AG09319 (cell line): ENCODE measurements at regions not wholly inside any gene's neighbourhood (a gene's known extent, or its start where the extent isn't known, plus 50 kb on each side); places are given as distances from the start of the nearest gene placed in this dataset.

ENCODE experiments used
- DNase-seq: peaks from one replicate; pipeline ENCODE4 v3.0.0-alpha.2; 2010; ENCODE audit warnings: low read depth; ENCODE audit errors: extremely low read depth
- TF ChIP-seq, protein P1 (sequence below): IDR thresholded peaks from 2 replicates; pipeline ENCODE4 v1.5.1; 2011; ENCODE audit warnings: low read depth, mild to moderate bottlenecking, inconsistent platforms, low read length, moderate library complexity

DNA sequence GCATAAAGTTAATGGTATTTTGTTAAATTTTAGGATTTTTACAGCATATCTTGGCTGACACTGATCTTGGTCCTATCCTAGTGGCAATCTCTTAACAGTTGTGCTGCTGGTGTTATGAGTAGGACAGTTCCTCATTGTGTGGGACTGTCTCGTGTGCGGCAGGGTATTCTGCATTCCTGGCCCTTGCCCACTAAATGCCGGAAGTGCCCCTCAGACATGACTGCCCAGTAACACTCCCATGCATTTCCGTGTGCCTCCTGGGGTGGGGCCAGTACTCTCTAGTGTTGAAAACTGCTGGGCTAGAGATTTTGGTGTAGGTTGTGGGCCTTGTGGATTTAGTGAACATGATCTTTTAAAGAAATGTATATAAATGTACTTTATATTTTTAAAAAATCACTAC is 227.1 kb upstream of the DMRT1 start:
- no peak for DNase-seq
- TF ChIP-seq, protein P1, sequence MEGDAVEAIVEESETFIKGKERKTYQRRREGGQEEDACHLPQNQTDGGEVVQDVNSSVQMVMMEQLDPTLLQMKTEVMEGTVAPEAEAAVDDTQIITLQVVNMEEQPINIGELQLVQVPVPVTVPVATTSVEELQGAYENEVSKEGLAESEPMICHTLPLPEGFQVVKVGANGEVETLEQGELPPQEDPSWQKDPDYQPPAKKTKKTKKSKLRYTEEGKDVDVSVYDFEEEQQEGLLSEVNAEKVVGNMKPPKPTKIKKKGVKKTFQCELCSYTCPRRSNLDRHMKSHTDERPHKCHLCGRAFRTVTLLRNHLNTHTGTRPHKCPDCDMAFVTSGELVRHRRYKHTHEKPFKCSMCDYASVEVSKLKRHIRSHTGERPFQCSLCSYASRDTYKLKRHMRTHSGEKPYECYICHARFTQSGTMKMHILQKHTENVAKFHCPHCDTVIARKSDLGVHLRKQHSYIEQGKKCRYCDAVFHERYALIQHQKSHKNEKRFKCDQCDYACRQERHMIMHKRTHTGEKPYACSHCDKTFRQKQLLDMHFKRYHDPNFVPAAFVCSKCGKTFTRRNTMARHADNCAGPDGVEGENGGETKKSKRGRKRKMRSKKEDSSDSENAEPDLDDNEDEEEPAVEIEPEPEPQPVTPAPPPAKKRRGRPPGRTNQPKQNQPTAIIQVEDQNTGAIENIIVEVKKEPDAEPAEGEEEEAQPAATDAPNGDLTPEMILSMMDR: no peak

DNA sequence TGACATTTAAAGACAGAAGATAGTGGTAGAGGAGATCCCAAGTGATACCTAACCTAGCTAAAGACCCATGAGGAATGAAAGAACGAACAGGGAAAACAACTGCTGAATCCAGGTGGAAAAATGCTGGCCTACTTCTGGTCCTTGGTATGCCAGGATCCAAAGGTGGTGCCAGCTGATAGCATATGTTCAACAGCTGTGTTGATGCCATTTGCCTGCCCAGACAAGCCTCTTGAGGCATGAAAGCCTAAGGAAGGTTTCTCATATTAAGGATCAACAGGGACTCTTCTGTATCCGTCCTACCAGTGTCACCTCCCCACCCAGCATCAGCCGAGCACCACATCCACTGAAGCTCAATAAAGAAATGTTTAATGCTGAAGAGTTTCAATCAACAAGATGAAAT is 225.7 kb upstream of the DMRT1 start:
- DNase-seq: no peak
- TF ChIP-seq, protein P1: no peak

DNA sequence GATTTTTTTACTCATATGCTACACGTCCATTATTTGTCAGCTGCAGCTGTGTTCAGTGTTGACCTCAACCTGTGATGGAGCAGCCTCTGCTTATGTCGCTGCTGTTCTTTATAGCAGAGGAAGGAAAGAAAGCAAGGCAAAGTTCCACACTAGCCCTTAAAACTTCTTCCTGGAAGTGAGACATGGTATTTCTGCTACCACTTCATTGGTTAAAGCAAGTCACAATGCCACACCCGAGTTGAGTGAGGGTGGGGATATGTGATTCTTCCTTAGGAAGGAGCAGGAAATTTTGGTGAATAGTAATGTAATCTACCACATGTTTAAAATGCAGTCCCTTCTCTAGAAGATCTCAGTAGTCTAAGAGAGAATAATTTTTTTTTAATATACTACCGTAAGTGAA is 224.8 kb upstream of the DMRT1 start:
- TF ChIP-seq, protein P1: no peak
- DNase-seq: no peak

DNA sequence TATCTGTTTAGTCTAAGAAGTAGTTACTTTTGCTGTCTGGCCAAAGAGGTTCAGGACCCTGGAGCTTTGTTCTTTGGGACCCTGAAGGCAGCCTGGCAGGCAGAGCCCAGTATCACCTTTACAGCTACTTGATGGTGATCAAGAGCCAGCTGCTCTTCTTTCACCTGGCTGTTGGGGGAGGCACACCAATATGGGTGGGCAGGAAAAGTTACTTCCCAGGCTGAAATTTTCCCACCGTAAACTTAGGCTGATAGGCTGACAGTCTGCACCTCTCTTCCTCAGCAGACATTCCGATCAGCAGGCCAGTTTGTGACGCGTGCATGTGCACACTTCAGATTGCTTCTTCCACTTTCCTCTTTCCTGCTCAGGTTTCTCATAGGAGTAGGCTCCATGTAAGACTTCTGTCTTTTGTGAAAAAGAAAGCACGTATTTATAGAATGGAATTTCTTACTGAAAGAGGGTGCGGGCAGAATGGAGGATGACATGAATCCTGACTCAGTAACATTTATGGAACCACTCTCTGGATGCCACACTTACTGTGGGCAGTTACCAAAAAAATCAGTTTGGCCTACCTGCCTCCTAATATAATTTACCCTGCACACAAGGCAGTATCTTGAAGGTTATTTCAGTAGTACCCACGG is 223.9 kb upstream of the DMRT1 start:
- no peak for DNase-seq
- TF ChIP-seq, protein P1: no peak

DNA sequence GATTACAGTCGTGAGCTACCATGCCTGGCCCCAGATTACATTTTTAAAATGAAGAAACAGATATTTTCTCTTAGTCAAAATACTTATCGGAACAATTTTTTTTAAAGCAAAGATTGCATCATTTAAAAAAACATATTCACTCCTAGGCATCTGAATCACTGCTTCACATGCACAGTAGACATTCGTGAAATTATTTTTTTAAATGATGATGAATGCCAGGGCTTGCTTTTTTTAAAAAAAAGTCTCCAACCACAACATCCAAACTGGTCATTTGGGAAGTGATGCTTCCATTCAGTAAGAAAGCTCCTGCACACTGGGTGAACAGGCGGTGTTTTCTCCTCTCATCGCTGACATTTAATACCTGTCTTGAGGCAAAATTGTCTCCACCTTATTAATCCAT is 223.0 kb upstream of the DMRT1 start:
- TF ChIP-seq, protein P1: no peak
- DNase-seq: peak; percentile 3

DNA sequence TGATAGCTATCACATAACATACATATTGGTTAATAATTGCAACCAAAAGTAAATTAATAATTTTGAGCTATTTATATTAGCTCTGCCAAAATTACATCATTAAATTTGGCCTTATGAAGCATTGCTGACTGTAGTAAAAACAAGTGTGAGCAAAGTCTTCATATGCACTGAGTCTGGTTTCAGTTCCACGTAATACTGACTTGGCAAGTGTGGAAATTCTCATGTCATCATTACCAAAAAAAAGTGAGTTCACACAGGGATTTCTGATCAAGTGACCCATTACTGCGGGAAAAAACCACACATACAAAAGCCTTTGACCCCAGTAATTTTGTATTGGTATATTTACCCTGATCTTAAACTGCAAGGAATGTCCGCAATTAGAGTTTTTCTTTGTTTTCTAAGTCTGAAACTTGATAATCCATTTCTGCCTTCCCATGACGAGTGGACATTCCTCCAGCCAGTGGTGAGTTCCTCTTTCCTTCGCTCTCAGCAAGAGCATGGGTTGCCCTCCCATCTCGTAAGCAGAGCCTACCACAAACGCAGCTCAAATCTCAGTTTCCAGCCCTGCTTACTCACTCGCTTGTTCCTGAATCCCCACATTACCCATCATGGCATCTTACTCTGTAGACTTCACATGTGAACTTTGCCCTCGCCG is 220.2 kb upstream of the DMRT1 start:
- TF ChIP-seq, protein P1: no peak
- peak; percentile 73 for DNase-seq

DNA sequence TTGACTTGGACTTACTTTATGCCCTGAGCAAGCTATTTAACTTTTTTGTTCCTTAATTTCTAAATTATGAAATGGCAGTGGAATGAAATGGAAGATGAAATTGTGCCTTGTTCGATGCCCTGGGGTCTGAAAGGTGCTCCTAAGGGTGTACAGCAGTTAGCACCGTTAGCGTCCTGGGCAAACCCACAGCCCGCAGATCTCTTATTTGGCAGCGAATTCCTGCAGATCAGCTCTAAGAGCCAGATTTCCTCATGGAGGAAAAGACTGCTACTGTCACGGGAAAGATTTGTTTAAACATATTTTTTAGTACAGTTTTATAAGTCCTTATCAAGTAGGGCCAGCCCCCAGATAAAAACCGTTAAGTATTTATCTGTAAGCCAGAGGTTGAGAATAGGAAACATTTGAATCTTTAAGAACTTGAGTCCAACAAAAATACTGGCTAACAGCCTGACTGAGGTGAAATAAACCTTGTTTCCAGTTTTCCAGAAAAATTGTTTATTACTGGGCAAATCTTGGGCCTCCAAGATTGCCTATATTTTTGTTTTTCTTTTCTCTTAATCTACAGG is 216.5 kb upstream of the DMRT1 start:
- no peak for DNase-seq
- TF ChIP-seq, protein P1: no peak
